Stimulated activated effector memory CD8-positive, alpha-beta T cell treated with anti-CD3 and anti-CD28 coated beads, Interleukin-12 subunit alpha, Interleukin-12 subunit beta, amount 100 ng/mL, for 72 hours (primary cell): ENCODE measurements at regions not wholly inside any gene's neighbourhood (a gene's known extent, or its start where the extent isn't known, plus 50 kb on each side); places are given as distances from the start of the nearest gene placed in this dataset.

Experiments
- ATAC-seq: fragments of 150-1000 bp; cut with Tn5 transposase; 2 replicates; pipeline ENCODE4 v1.10.0; 2021
- DNase-seq, 2 donors: peaks; one replicate each; pipeline ENCODE4 v3.0.0; 2021 to 2022; ENCODE audit warnings: low spot score in 2 of 2
- H3K27ac Mint-ChIP-seq: one replicate; pipeline ENCODE4 v1.8.0; 2022; ENCODE audit warnings: mild to moderate bottlenecking, mixed read lengths
- H3K36me3 Mint-ChIP-seq: one replicate; pipeline ENCODE4 v1.8.0; 2022; ENCODE audit warnings: mild to moderate bottlenecking, mixed read lengths
- H3K4me1 Mint-ChIP-seq: one replicate; pipeline ENCODE4 v1.8.0; 2022; ENCODE audit warnings: mixed read lengths
- H3K4me3 Mint-ChIP-seq: one replicate; pipeline ENCODE4 v1.8.0; 2022; ENCODE audit warnings: mild to moderate bottlenecking, mixed read lengths
- H3K9me3 Mint-ChIP-seq: one replicate; pipeline ENCODE4 v1.8.0; 2022; ENCODE audit warnings: mixed read lengths

- no peak for ATAC-seq
- DNase-seq: no peak
- H3K4me1 Mint-ChIP-seq: peaks cover 37% of the 10 kb centered on the region
- no peak overlapping the region for H3K27ac Mint-ChIP-seq
- H3K9me3 Mint-ChIP-seq: no peaks in the 10 kb centered on the region
- H3K4me3 Mint-ChIP-seq: no peak overlapping the region
- H3K36me3 Mint-ChIP-seq: no peaks in the 10 kb centered on the region
Measured at GRCh38 chr9:105129731-105130130, 114.7 kb upstream of the SLC44A1 start.

GRCh38 chr9:105131981-105132380 lies 112.5 kb upstream of the SLC44A1 start:
- H3K4me3 Mint-ChIP-seq: no peak overlapping the region
- no peak overlapping the region for H3K27ac Mint-ChIP-seq

DNA sequence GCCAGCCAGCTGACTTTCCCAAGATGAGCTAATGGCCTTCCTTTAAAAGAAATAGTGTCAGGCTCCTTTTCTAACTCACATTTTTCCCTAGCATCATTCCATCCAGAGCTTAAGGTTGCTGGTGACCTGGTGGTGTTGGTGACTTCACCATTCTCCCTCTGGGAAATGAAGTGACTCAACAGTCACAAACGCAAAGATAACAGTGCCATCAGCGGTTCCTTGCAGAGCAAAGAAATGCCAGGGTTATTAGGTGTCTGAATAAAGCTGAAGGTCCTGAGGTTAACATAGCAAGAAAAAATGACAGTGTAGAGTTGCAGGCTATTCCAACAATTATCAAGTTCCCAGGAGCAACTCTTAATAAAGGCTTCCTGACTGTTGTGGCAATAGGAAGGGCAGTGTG lies 111.8 kb upstream of the SLC44A1 start:
- H3K4me3 Mint-ChIP-seq: no peak overlapping the region
- H3K36me3 Mint-ChIP-seq: no peaks in the 10 kb centered on the region
- H3K4me1 Mint-ChIP-seq: peaks cover 23% of the 10 kb centered on the region
- no peaks in the 10 kb centered on the region for H3K9me3 Mint-ChIP-seq
- ATAC-seq (no peak), DNase-seq (no peak)
- H3K27ac Mint-ChIP-seq: no peak overlapping the region

More at GRCh38 chr9:105131981-105132380, 112.5 kb upstream of the SLC44A1 start:
- DNase-seq (no peak), ATAC-seq (no peak)
- peaks cover 29% of the 10 kb centered on the region for H3K4me1 Mint-ChIP-seq
- H3K9me3 Mint-ChIP-seq: no peaks in the 10 kb centered on the region
- no peaks in the 10 kb centered on the region for H3K36me3 Mint-ChIP-seq

DNA sequence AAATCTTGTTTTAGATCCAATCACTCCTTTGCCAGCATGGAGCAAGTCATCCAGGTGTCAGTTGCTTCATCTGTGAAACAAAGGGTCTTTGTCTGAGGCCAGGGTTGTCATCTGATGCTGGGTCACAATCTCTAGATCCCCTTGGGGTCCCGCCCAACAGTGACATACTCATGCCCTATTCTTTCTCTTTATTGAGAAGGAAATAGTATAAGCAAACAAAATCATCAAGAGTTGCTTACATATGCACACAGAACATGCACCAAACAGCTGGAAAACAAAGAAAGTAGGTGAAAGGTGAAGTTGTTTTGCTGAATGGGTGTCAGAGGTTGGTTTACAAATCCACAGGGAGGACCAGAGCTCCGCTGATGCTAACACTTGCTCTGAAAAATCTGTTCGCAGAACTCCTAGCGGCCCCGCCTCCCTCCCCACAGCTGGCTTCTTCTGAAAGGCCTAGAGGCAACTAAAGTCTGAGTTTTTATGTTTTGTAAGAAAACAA lies 106.1 kb upstream of the SLC44A1 start:
- DNase-seq (no peak), ATAC-seq (no peak)
- H3K4me1 Mint-ChIP-seq: no peaks in the 10 kb centered on the region
- no peak overlapping the region for H3K4me3 Mint-ChIP-seq
- no peak overlapping the region for H3K27ac Mint-ChIP-seq
- no peaks in the 10 kb centered on the region for H3K9me3 Mint-ChIP-seq
- no peaks in the 10 kb centered on the region for H3K36me3 Mint-ChIP-seq

DNA sequence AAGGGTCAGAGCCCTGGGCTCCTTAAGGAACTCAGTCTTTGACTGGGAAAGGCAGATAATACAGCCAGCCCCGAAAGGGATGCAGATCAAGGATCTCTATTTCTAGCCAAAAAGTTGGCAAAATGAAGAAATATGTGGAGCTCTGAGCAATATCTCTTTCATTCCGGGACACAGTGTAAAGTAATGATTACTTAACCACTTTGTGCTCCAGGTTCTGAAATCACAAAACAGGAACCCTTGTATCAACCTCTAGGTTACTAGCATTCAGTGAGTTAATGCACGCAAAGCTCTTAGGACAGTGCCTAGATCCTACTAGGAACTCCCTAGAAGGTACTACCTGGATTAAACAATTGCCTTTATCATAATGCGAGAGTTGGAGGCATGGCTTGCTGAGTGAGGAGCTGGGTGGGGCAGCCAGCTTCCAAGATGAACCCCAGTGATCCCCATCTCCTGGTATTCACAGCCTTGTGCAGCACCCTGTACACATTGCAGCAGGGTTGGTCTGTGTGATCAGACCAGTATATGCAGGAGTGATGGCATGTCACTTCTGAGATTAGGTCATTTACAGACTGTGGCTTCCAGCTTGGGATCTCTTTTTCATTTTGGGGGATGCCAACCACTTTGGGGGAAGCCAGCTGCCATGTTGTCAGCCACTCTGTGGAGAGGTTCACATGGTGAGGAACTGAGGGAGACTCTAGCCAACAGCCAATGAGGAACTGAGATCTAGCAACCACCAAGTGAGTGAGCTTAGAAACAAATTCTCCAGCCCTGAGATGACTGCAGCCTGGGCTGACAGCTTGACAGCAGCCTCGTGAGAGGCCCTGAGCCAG lies 103.1 kb upstream of the SLC44A1 start:
- Mint-ChIP-seq H3K36me3 (no peaks in the 10 kb centered on the region), H3K27ac (no peak overlapping the region), H3K4me3 (no peak overlapping the region), H3K9me3 (no peaks in the 10 kb centered on the region), H3K4me1 (peaks cover 5% of the 10 kb centered on the region)
- peak; percentile 41 for ATAC-seq
- no peak for DNase-seq

DNA sequence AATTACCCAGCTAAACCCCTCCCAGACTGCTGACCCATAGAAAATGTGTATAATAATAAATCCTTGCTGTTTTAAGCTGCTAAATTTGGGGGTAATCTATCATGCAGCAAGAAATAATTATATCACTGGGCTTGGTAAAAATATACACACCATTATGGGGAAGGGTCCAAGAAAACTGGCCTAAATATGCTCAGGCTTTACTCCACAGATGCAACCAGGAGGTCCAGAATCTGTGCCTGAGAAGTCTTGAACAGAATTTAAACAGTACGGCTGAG lies 102.5 kb upstream of the SLC44A1 start:
- Mint-ChIP-seq H3K4me1 (peaks cover 5% of the 10 kb centered on the region), H3K36me3 (no peaks in the 10 kb centered on the region), H3K9me3 (no peaks in the 10 kb centered on the region), H3K4me3 (no peak overlapping the region), H3K27ac (no peak overlapping the region)
- DNase-seq: no peak
- ATAC-seq: no peak

DNA sequence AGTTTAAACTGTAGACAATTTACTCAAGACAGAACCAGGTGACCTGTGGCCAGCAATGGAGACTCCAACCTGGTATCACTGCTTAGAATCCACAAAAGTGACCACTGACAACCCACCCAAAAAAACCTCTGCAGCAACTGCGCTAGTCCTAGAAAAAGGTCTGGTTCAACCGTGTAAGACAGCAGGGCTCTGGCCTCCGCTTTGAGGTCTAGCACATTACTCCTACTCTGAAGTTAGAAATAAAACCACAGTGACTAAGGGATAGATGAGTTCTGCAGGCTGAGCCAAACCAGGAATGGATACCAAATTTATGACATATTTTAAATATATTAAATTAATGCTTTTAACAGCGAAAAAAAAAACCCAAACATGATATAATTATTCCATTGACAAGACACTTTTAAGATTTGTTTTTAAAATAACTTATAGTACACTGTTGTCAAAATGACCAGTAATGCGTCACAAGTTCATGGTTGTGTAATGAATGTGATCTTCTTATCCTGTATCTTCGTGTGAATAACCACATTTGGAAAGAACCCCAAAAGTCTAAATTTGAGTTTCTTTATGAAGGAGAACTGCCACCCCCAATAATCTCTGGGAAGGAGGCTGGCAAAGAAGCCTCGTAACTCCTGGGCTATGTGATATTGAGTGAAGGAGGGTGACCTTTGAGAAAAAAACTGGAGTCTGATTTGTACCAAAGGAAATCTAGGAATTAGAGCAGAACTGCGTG lies 101.9 kb upstream of the SLC44A1 start:
- no peak for DNase-seq
- Mint-ChIP-seq H3K4me1 (peaks cover 5% of the 10 kb centered on the region), H3K9me3 (no peaks in the 10 kb centered on the region), H3K4me3 (no peak overlapping the region), H3K36me3 (no peaks in the 10 kb centered on the region), H3K27ac (no peak overlapping the region)
- peak; percentile 72 for ATAC-seq

DNA sequence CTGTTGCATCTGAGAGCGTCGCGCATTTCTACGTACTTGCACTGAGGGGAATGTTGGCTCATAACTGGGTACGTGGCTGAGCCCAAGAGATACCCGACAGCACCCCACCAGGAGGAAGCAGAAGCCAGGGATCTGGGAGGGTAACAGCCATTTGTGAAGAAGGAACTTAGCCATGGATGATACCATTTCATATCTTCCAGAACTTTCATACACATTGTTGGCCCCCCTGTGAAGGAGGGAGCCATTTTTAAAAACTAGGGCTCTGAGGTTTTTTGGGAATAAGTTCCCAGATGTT lies 101.4 kb upstream of the SLC44A1 start:
- no peaks in the 10 kb centered on the region for H3K36me3 Mint-ChIP-seq
- DNase-seq: no peak
- ATAC-seq: no peak
- H3K27ac Mint-ChIP-seq: no peak overlapping the region
- no peaks in the 10 kb centered on the region for H3K9me3 Mint-ChIP-seq
- no peak overlapping the region for H3K4me3 Mint-ChIP-seq
- peaks cover 5% of the 10 kb centered on the region for H3K4me1 Mint-ChIP-seq

DNA sequence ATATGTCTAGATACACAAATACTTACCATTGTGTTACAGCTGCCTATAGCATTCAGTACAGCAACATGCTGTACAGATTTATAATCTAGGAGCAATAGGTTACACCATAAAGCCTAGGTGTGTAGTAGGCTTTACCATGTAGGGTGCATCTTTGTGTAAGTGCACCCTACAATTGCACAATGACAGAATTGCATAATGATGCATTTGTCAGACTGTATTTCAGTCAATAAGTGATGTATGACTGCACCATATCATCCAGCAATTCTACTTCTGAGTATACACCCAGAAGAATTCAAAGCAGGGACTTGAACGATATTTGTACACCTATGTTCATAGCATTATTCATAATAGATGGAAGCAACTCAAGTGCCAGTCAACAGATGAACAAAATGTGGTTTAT lies 100.4 kb upstream of the SLC44A1 start:
- H3K4me1 Mint-ChIP-seq: peaks cover 5% of the 10 kb centered on the region

GRCh38 chr9:105144841-105145240 lies 99.6 kb upstream of the SLC44A1 start:
- Mint-ChIP-seq H3K36me3 (no peaks in the 10 kb centered on the region), H3K4me1 (peaks cover 5% of the 10 kb centered on the region), H3K9me3 (no peaks in the 10 kb centered on the region), H3K4me3 (no peak overlapping the region), H3K27ac (no peak overlapping the region)
- no peak for ATAC-seq
- no peak for DNase-seq

More for the DNA sequence above, 100.4 kb upstream of the SLC44A1 start:
- ATAC-seq (no peak), DNase-seq (no peak)
- Mint-ChIP-seq H3K27ac (no peak overlapping the region), H3K4me3 (no peak overlapping the region), H3K9me3 (no peaks in the 10 kb centered on the region), H3K36me3 (no peaks in the 10 kb centered on the region)

DNA sequence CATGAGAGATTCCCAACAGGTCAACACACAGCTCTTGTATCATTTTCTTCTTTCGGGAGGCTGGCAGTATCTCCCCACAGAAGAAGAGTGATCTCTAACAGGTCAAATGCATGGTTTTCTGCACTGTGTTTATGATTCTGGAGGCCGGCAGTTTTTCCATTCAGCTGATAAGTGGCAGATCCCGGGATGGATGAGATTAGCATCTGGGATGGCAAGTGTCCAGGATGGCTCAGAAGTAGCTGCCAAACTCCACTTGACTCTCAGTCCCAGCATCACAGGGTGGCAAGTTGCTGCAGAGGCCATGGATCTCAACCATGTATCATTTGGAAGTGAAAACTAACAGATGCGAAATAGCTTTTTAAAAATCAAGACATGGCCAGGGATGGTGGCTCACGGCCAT lies 97.8 kb upstream of the SLC44A1 start:
- DNase-seq (no peak), ATAC-seq (no peak)
- no peaks in the 10 kb centered on the region for H3K9me3 Mint-ChIP-seq
- H3K27ac Mint-ChIP-seq: no peak overlapping the region
- no peaks in the 10 kb centered on the region for H3K36me3 Mint-ChIP-seq
- peaks cover 5% of the 10 kb centered on the region for H3K4me1 Mint-ChIP-seq
- no peak overlapping the region for H3K4me3 Mint-ChIP-seq

- Mint-ChIP-seq H3K36me3 (no peaks in the 10 kb centered on the region), H3K27ac (no peak overlapping the region), H3K9me3 (no peaks in the 10 kb centered on the region), H3K4me3 (no peak overlapping the region), H3K4me1 (peaks cover 5% of the 10 kb centered on the region)
- ATAC-seq: no peak
- no peak for DNase-seq
Measured at GRCh38 chr9:105147110-105147871, 97.2 kb upstream of the SLC44A1 start.

- DNase-seq (no peak), ATAC-seq (no peak)
- Mint-ChIP-seq H3K4me1 (peaks cover 4% of the 10 kb centered on the region), H3K9me3 (no peaks in the 10 kb centered on the region), H3K36me3 (no peaks in the 10 kb centered on the region), H3K27ac (no peak overlapping the region), H3K4me3 (no peak overlapping the region)
Measured at GRCh38 chr9:105148328-105149006, 96.0 kb upstream of the SLC44A1 start.

DNA sequence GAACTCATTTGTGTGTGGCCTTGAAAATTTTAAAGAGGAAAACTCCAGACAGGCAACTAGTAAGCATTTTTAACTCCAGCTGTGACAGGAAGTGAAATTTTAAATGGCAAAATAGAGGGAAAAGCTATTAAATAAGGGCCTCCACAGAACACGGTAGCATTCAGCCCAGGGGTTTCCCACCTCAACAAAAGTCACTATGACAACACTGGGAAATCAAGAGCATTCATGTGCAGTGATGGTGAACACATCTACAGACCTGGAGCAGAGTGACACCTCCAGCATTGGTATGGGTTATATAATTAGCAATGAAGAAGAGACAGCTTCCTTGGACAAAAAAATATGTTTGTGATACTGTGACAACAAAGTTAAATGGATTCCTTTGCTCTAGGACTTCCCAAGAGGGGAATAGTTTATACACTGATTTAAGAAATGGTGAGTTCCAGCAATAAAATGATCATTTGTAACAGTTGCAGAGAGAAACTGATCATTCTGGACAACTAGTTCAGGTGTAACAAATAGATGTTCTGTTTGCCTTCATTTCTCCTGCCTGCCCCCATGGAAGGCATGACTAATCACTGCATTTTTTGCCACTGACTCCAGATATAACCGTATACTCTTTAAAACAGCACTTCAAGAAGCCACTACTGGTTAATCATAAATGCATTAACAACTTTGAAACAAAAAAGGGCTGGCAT lies 93.3 kb upstream of the SLC44A1 start:
- no peaks in the 10 kb centered on the region for H3K36me3 Mint-ChIP-seq
- H3K27ac Mint-ChIP-seq: peak overlapping the region; percentile 26
- ATAC-seq (no peak), DNase-seq (no peak)
- no peaks in the 10 kb centered on the region for H3K4me1 Mint-ChIP-seq
- no peak overlapping the region for H3K4me3 Mint-ChIP-seq
- no peaks in the 10 kb centered on the region for H3K9me3 Mint-ChIP-seq

DNA sequence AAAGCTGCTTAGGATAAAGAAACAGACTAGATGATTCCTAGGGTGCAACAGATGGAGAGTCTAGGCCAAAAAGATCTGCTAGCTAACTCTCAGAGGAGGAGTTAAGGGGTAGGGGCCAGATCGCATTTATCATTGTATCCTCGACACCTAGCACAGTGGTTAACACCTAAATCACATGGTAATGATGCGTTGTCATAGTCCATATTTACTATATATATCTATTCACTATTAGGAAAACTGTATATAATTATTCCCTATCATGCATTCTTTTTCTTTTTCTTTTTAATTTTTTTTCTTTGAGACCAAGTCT lies 92.8 kb upstream of the SLC44A1 start:
- Mint-ChIP-seq H3K27ac (no peak overlapping the region), H3K4me1 (no peaks in the 10 kb centered on the region), H3K4me3 (no peak overlapping the region), H3K36me3 (no peaks in the 10 kb centered on the region), H3K9me3 (no peaks in the 10 kb centered on the region)
- ATAC-seq: peak; percentile 24
- DNase-seq: no peak
